SK-N-MC (cell line): ENCODE measurements at regions not wholly inside any gene's neighbourhood (a gene's known extent, or its start where the extent isn't known, plus 50 kb on each side); places are given as distances from the start of the nearest gene placed in this dataset.

ENCODE experiments used
- EZH2 ChIP-seq: fragments of 200-600 bp; sonication (generic); IDR thresholded peaks from one replicate; pipeline ENCODE4 v1.6.1; 2017; ENCODE audit warnings: antibody characterized with exemption
- POLR2AphosphoS5 ChIP-seq: IDR thresholded peaks from 2 replicates; pipeline ENCODE4 v1.6.1; 2012; ENCODE audit warnings: mild to moderate bottlenecking, low read depth, low read length, borderline replicate concordance

DNA sequence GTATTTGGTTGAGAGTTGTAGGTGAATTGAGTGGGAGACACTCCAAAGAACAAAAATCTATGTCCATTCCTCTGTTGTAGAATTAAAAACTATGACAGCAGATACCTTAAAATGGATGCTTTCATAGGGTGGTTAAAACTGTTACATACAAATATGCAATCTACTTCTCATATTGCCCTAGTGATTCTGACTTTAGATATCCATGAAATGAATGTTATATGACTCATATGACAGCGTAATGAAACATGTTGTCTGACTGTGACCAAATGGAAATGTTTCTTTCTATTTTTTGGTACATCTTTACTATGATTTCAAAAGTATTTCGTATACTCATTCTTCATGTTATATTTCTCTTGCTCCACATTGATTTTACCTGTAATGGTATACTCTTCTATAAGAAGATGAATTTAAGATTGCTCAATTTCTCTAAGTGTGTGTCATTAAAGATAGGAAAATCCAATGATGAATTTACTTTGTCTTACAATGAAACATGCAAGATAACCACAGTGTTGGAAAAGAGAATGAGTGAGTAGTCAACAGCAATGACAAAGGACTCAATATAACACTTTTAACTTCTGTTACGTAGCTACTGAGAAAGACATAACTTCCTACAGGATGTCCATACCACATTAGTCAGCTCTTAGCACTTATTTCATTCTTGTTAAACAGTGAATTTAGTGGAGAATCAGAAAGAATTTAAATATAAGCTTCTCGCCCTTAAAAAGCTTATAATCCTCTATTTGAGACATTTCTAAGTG, 79.3 kb upstream of the LSAMP start:
- TF ChIP-seq POLR2AphosphoS5: no peak
- TF ChIP-seq EZH2: no peak
